ENCODE measurements at regions not wholly inside any gene's neighbourhood (a gene's known extent, or its start where the extent isn't known, plus 50 kb on each side); places are given as distances from the start of the nearest gene placed in this dataset.

DNA sequence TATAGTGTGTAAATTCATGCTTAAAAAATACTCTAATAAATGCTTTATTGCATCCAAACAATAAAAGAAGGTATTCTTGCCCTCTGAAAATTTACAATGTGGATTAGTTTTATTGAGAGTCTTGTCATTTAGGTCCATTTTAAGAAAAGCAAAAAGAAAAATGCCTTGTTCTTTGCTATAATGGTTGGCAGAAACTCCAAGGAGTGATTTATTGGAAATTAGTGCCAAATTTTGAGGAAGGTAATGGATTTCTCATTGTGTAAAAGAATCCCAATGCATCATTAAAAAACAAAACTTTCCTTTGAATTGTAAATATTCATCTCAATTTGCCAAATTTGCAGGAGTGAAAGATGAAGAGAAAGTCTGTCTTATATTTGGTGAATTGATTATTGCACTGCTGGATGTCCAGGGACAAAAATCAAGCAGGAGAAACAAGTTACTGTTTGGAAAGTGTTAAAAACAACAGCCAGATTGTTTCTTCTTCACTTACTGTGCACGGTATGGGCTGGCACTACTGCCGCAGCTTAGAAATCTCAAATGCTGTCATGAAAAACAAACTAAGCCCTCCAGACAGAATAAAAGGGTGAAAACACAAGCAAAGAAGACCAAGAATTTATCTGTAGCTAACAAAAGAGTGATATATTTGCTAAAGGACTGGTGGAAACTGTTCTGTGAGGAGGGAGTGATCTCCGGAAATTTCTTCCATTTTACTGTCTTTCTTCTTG, 511.7 kb downstream of the TMTC2 start:
- Histone ChIP-seq H3K27ac (ENCODE audit: low read depth, low read length) (no peak overlapping the region), H3K9me3 (ENCODE audit: control insufficient read depth, insufficient read depth, low read length) (no peaks in the 10 kb centered on the region), H3K27me3 (ENCODE audit: control insufficient read depth, insufficient read depth, low read length) (no peaks in the 10 kb centered on the region), H3K4me3 (ENCODE audit: low read depth, low read length) (no peak overlapping the region)
- TF ChIP-seq, protein P1, sequence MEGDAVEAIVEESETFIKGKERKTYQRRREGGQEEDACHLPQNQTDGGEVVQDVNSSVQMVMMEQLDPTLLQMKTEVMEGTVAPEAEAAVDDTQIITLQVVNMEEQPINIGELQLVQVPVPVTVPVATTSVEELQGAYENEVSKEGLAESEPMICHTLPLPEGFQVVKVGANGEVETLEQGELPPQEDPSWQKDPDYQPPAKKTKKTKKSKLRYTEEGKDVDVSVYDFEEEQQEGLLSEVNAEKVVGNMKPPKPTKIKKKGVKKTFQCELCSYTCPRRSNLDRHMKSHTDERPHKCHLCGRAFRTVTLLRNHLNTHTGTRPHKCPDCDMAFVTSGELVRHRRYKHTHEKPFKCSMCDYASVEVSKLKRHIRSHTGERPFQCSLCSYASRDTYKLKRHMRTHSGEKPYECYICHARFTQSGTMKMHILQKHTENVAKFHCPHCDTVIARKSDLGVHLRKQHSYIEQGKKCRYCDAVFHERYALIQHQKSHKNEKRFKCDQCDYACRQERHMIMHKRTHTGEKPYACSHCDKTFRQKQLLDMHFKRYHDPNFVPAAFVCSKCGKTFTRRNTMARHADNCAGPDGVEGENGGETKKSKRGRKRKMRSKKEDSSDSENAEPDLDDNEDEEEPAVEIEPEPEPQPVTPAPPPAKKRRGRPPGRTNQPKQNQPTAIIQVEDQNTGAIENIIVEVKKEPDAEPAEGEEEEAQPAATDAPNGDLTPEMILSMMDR (IDR thresholded peaks at IDR 0.05; ENCODE audit: low read depth, low read length) = no peak
- CTCF ChIA-PET = no interaction called here
- POLR2A ChIA-PET = no interaction called here
- DNase-seq (ENCODE audit: low read depth, low spot score) = no peak

DNA sequence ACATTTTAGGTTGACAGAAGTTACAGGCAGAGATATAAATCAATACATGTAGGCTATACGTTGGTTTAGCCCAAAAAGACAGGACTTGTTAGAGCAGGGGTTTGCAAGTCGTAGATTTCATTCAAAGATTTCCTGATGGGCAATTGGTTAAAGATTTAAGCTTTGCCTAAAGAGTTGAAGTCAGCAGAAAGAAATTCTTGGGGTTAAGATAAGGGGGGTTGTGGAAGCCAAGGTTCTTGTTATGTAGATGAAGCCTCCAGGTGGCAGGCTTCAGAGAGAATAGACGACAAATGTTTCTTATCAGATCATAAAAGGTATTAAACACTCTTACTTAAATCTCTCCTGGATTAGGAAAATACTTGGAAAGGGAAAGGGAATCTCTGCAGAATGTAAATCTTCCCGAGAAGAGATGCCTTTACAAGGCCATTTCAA, 510.8 kb downstream of the TMTC2 start:
- H3K27ac ChIP-seq (ENCODE audit: low read depth, low read length) = no peak overlapping the region
- CTCF ChIA-PET = no interaction called here
- no peak overlapping the region for H3K4me3 ChIP-seq (ENCODE audit: low read depth, low read length)
- TF ChIP-seq, protein P1 (IDR thresholded peaks at IDR 0.05; ENCODE audit: low read depth, low read length) = no peak
- no peaks in the 10 kb centered on the region for H3K9me3 ChIP-seq (ENCODE audit: control insufficient read depth, insufficient read depth, low read length)
- no peaks in the 10 kb centered on the region for H3K27me3 ChIP-seq (ENCODE audit: control insufficient read depth, insufficient read depth, low read length)
- POLR2A ChIA-PET = no interaction called here
- no peak for DNase-seq (ENCODE audit: low read depth, low spot score)

DNA sequence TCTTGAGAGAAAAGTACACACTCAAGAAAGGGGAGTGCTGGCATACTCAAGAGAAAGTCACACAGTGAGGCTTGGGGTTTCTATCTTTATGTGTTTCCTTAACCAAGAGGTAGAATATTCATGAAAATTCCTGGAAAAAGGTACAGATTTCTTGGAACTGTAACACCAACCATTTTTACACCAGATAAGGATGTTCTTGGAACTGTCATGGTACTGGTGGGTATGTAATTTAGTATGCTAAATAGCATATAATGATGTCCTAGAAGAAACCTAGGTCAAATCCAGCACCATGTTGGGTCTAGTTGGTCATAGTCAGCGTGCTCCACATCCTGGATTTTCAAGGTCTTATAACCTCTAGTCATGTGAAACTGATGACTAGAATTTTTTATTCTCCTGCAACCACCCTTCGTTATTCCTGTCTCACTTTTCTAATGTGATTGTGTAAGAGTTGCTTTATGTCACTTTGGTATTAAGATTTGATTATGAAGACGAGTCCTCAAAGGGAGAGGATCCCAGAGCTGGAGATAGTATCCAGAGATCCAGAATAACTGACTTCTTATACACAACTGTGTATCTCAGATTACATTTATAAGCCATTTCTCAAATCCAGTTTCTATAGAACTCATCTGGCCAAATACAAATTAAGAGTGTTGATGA, 510.1 kb downstream of the TMTC2 start:
- Histone ChIP-seq H3K27ac (ENCODE audit: low read depth, low read length) (no peak overlapping the region), H3K4me3 (ENCODE audit: low read depth, low read length) (no peak overlapping the region), H3K27me3 (ENCODE audit: control insufficient read depth, insufficient read depth, low read length) (no peaks in the 10 kb centered on the region), H3K9me3 (ENCODE audit: control insufficient read depth, insufficient read depth, low read length) (no peaks in the 10 kb centered on the region)
- DNase-seq (ENCODE audit: low read depth, low spot score) = no peak
- CTCF ChIA-PET = no interaction called here
- TF ChIP-seq, protein P1 (IDR thresholded peaks at IDR 0.05; ENCODE audit: low read depth, low read length) = no peak
- POLR2A ChIA-PET = no interaction called here

DNA sequence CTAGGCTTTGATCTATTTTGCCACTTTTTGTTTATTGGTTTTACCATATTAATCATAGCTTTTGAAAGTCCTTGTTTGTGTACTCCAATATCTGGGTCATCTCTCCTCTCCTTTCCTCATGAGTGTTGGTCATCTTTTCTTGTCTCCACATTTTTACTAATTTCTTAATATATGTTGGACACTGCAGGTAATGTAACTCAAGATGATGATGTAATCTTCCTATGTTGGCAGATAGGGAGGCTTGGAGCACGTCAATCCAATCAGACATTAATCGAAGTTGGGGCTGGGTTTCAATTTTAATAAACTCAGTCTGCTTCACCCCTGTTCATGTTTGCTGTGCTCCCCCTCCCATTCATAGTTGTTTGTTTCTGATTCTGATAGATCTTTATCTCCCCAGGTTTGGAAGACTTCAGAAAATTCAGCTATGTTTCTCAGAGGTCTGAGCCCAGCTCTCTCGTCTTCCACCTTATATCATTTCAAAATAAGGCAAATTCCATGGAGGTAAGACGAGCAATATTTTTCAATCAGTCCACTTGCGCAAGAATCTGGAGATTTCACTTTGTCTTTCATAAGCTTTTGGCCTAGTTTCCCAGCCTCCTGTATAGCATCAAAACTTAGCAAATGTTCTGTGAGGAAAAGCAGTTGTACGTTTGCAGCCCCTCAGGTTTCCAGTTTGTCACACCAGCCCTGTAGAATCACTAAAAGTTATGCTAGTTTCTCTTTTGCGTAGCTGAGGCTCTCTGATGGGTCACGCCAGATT, 504.1 kb downstream of the TMTC2 start:
- TF ChIP-seq, protein P1 (IDR thresholded peaks at IDR 0.05; ENCODE audit: low read depth, low read length) = no peak
- no peak for DNase-seq (ENCODE audit: low read depth, low spot score)
- POLR2A ChIA-PET = no interaction called here
- H3K27me3 ChIP-seq (ENCODE audit: control insufficient read depth, insufficient read depth, low read length) = no peaks in the 10 kb centered on the region
- no peak overlapping the region for H3K27ac ChIP-seq (ENCODE audit: low read depth, low read length)
- CTCF ChIA-PET = no interaction called here
- no peak overlapping the region for H3K4me3 ChIP-seq (ENCODE audit: low read depth, low read length)
- no peaks in the 10 kb centered on the region for H3K9me3 ChIP-seq (ENCODE audit: control insufficient read depth, insufficient read depth, low read length)

DNA sequence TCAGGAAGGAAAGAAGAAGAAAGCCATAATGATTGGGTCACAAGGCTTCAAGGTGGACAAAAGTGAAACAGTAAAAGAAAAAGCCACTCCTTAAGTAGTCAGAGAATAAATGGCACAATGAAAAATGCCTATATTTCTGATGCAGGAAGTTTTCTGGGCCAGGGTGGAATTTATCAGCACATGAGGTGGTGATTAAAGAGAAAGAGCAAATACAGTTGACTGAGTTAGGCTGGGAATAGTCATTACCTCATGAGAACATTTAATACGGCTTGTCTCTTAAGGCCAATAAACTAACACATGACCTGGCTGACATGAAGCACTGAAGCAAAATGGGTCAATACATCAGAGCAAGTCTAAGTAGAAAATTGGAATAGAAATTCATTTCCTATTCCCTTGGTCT, 499.7 kb downstream of the TMTC2 start:
- ChIA-PET POLR2A (no interaction called here), CTCF (no interaction called here)
- DNase-seq (ENCODE audit: low read depth, low spot score) = no peak

More for the DNA sequence above, 499.7 kb downstream of the TMTC2 start:
- TF ChIP-seq, protein P1 (IDR thresholded peaks at IDR 0.05; ENCODE audit: low read depth, low read length) = no peak
- H3K9me3 ChIP-seq (ENCODE audit: control insufficient read depth, insufficient read depth, low read length) = no peaks in the 10 kb centered on the region
- no peak overlapping the region for H3K27ac ChIP-seq (ENCODE audit: low read depth, low read length)
- no peaks in the 10 kb centered on the region for H3K27me3 ChIP-seq (ENCODE audit: control insufficient read depth, insufficient read depth, low read length)
- no peak overlapping the region for H3K4me3 ChIP-seq (ENCODE audit: low read depth, low read length)

Measured in AG04450 (cell line).